ENCODE measurements at regions not wholly inside any gene's neighbourhood (a gene's known extent, or its start where the extent isn't known, plus 50 kb on each side); places are given as distances from the start of the nearest gene placed in this dataset.

- TF ChIP-seq CTCF (IDR thresholded peaks at IDR 0.05) (no peak), ZFX (IDR thresholded peaks at IDR 0.05; ENCODE audit: borderline replicate concordance) (no peak)
These were observed 92.6 kb downstream of the RAP2A start for GRCh38 chr13:97526556-97526955.

All from 22Rv1 (cell line).